ENCODE measurements at regions not wholly inside any gene's neighbourhood (a gene's known extent, or its start where the extent isn't known, plus 50 kb on each side); places are given as distances from the start of the nearest gene placed in this dataset.

DNA sequence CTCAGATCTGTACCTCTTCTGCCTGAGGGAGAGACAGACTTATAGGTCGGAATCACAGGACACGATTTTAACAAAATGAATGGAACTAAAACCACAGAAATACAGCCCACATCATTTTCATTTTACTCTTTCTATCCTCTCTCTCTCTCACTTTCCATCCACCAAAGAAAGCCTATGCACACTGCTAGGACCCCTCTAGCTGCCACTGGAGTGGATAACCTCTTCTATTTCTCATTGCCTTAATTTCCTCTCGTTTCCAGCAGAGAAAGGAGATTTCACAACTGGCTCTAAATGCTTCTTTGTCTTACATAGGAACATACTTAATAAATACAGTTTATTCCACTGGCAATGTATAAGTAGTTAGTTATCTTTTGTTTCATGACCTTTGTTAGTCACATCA lies 867.8 kb upstream of the ADGRL4 start:
- TF ChIP-seq POLR2A (IDR thresholded peaks at IDR 0.05), result no peak
- TF ChIP-seq EP300 (IDR thresholded peaks at IDR 0.05), result no peak
- TF ChIP-seq POLR2AphosphoS5 (IDR thresholded peaks at IDR 0.05), result no peak
- TF ChIP-seq, protein P1, sequence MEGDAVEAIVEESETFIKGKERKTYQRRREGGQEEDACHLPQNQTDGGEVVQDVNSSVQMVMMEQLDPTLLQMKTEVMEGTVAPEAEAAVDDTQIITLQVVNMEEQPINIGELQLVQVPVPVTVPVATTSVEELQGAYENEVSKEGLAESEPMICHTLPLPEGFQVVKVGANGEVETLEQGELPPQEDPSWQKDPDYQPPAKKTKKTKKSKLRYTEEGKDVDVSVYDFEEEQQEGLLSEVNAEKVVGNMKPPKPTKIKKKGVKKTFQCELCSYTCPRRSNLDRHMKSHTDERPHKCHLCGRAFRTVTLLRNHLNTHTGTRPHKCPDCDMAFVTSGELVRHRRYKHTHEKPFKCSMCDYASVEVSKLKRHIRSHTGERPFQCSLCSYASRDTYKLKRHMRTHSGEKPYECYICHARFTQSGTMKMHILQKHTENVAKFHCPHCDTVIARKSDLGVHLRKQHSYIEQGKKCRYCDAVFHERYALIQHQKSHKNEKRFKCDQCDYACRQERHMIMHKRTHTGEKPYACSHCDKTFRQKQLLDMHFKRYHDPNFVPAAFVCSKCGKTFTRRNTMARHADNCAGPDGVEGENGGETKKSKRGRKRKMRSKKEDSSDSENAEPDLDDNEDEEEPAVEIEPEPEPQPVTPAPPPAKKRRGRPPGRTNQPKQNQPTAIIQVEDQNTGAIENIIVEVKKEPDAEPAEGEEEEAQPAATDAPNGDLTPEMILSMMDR (IDR thresholded peaks at IDR 0.05), result no peak
- no peak overlapping the region for H3K27ac ChIP-seq
- no peaks in the 10 kb centered on the region for H3K4me1 ChIP-seq
- H3K9me3 ChIP-seq, result no peaks in the 10 kb centered on the region
- H3K4me3 ChIP-seq, result no peak overlapping the region
- H3K36me3 ChIP-seq, result no peaks in the 10 kb centered on the region
- 83 to 88% methylated on average over 3 of the region's 3 CpGs for WGBS, 2 donors
- H3K27me3 ChIP-seq, result no peaks in the 10 kb centered on the region
- DNase-seq, result no peak
- intact Hi-C loops (cut with DNase I), result no loop called here

DNA sequence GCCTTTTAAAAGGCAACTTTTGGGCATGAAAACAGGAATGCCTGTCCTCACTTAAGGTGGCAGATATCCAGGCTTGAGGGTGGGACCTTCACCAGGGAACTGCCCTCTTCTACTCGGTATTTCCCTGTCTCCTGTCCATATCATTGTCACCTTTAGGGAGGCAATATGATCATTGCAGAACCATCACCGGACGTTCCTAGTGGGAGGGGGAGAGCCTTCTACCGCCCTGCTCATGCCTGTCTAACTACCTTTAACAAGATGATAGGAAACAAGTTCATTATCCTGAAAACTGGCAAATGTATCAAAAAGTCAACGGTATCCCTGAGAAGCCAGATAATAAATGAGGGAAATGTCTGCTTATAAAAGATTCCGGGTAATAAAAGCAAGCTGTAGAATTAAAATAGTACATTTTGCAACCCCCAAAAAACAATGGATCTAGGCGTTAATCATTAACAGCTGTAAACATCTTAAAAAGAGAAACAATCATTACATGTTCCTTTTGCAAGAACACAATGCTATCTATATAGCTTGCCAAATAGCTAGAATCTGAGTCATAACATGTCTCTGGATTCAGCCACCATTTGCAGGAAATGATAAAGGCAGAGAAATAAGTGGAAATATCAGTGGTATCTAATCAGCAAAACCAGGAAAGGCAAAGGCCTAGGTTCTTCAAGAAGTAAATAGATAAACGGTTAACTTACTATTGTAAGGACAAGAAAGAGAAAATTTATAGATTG lies 852.9 kb upstream of the ADGRL4 start:
- Histone ChIP-seq H3K27ac (no peak overlapping the region), H3K9me3 (peaks cover 0 to 3% (median 0%) of the 10 kb centered on the region in 4 donors), H3K4me3 (no peak overlapping the region), H3K36me3 (no peaks in the 10 kb centered on the region), H3K4me1 (peaks cover 0 to 4% (median 0%) of the 10 kb centered on the region in 4 donors), H3K27me3 (no peaks in the 10 kb centered on the region)
- TF ChIP-seq, protein P1 (IDR thresholded peaks at IDR 0.05), result no peak
- no peak for TF ChIP-seq POLR2A (IDR thresholded peaks at IDR 0.05)
- TF ChIP-seq EP300 (IDR thresholded peaks at IDR 0.05), result no peak
- no peak for TF ChIP-seq POLR2AphosphoS5 (IDR thresholded peaks at IDR 0.05)
- intact Hi-C loops (cut with DNase I), result no loop called here
- WGBS, 2 donors, result 23 to 63% methylated on average over 8 of the region's 8 CpGs
- DNase-seq, result no peak

DNA sequence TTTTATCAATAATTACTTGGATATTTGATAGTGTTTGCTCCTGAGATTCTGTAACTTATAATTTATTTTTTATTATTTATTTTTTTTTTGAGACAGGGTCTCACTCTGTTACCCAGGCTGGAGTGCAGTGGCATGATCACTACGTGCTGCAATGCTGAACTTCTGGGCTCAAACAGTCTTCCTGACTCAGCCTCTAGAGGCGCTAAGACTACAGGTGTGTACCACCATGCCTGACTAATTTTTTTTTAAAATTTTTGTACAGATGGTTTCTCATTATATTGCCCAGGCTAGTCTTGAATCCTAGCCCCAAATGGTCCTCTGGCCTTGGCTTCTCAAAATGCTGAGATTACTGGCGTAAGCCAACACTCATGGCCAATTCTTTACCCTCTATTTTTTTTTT lies 845.5 kb upstream of the ADGRL4 start:
- TF ChIP-seq POLR2A (IDR thresholded peaks at IDR 0.05) (no peak), POLR2AphosphoS5 (IDR thresholded peaks at IDR 0.05) (no peak), EP300 (IDR thresholded peaks at IDR 0.05) (no peak)
- TF ChIP-seq, protein P1 (IDR thresholded peaks at IDR 0.05), result no peak
- Histone ChIP-seq H3K27me3 (no peaks in the 10 kb centered on the region), H3K27ac (no peak overlapping the region), H3K4me3 (no peak overlapping the region), H3K36me3 (no peaks in the 10 kb centered on the region), H3K4me1 (no peaks in the 10 kb centered on the region), H3K9me3 (no peaks in the 10 kb centered on the region)
- 73 to 78% methylated on average over 3 of the region's 3 CpGs for WGBS, 2 donors
- DNase-seq, result no peak
- intact Hi-C loops (cut with DNase I), result no loop called here

GRCh38 chr1:79849388-79849787 lies 842.9 kb upstream of the ADGRL4 start:
- Histone ChIP-seq H3K9me3 (no peaks in the 10 kb centered on the region), H3K4me3 (no peak overlapping the region), H3K27me3 (no peaks in the 10 kb centered on the region), H3K4me1 (no peaks in the 10 kb centered on the region), H3K27ac (no peak overlapping the region), H3K36me3 (no peaks in the 10 kb centered on the region)
- intact Hi-C loops (cut with DNase I), result no loop called here
- no peak for DNase-seq
- 85 to 90% methylated on average over 1 of the region's 1 CpG for WGBS, 2 donors
- TF ChIP-seq EP300 (IDR thresholded peaks at IDR 0.05) (no peak), POLR2AphosphoS5 (IDR thresholded peaks at IDR 0.05) (no peak), POLR2A (IDR thresholded peaks at IDR 0.05) (no peak)
- TF ChIP-seq, protein P1 (IDR thresholded peaks at IDR 0.05), result no peak

DNA sequence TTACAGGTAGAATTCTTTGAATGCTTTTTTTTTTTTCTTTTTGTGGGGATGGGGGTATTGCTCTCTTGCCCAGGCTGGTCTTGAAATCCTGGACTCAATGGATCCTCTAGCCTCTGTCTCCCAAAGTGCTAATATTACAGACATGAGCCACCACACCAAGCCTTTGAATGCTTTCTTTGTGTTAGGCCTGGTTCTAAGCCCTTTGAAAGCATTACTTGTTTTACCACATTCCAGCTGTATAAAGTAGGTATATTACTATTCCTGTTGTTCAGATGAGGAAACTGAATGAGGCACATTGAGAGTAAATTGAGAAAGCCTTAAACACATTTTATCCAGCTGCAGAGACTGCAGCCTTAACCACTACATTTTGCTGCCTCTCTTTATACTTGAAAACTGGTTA lies 841.8 kb upstream of the ADGRL4 start:
- H3K27ac ChIP-seq, result no peak overlapping the region
- intact Hi-C loops (cut with DNase I), result no loop called here
- DNase-seq, result no peak
- H3K9me3 ChIP-seq, result no peaks in the 10 kb centered on the region
- H3K36me3 ChIP-seq, result no peaks in the 10 kb centered on the region
- TF ChIP-seq EP300 (IDR thresholded peaks at IDR 0.05), result no peak
- no peak for TF ChIP-seq POLR2AphosphoS5 (IDR thresholded peaks at IDR 0.05)
- TF ChIP-seq, protein P1 (IDR thresholded peaks at IDR 0.05), result no peak
- TF ChIP-seq POLR2A (IDR thresholded peaks at IDR 0.05), result no peak
- H3K27me3 ChIP-seq, result no peaks in the 10 kb centered on the region
- no peaks in the 10 kb centered on the region for H3K4me1 ChIP-seq
- H3K4me3 ChIP-seq, result no peak overlapping the region

Data from sigmoid colon (tissue), 6 donors.